Left cardiac atrium (tissue), 4 donors: ENCODE measurements at regions not wholly inside any gene's neighbourhood (a gene's known extent, or its start where the extent isn't known, plus 50 kb on each side); places are given as distances from the start of the nearest gene placed in this dataset.
"Not testable (repeated sequence)": the region's sequence is repeated elsewhere in the genome, so short reads cannot be mapped to it uniquely, and the experiment has no call there.

Experiments
- ATAC-seq, 2 donors: fragments of 200-7000 bp; cut with Tn5 transposase; one replicate each; pipeline ENCODE4 v1.9.1; 2020; ENCODE audit warnings: mild to moderate bottlenecking in 2 of 2, moderate library complexity in 2 of 2
- DNase-seq: peaks from one replicate; pipeline ENCODE4 v3.0.0-alpha.2; 2020
- intact Hi-C, 2 donors: fragments of 100-400 bp; cut with DNase I; formaldehyde crosslinking; loops; one replicate each; pipeline versions ENCODE4 v1.14.1 to v1.15.1; 2022 to 2023
- donor health status: DM: no; HTN: yes; CAD: no.
- donor health status: DM: no; HTN: yes; CAD: no; lungs with severe emphysema.
- donor health status: DM: yes; HTN: yes; CAD: no.
- donor health status: Dilated cardiomyopathy.

DNA sequence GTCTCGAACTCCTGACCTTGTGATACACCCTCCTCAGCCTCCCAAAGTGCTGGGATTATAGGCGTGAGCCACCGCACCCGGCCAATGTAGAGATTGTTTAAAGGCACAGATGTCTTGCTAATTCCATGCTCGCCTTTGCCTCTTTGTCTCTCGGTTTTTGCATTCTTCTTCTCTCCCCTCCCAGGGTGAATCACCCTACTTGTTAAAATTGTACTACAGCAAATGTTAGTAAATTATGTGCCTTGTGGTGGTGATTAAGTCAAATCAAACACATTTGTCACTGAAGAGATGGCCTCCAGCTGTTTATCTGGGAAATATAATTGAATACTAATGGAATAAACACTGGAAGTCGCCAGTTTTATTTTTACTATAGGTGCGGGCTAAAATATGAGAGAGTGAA, 384.4 kb upstream of the AUTS2 start:
- intact Hi-C loops = no loop called here
- ATAC-seq (no peak), DNase-seq (no peak)

DNA sequence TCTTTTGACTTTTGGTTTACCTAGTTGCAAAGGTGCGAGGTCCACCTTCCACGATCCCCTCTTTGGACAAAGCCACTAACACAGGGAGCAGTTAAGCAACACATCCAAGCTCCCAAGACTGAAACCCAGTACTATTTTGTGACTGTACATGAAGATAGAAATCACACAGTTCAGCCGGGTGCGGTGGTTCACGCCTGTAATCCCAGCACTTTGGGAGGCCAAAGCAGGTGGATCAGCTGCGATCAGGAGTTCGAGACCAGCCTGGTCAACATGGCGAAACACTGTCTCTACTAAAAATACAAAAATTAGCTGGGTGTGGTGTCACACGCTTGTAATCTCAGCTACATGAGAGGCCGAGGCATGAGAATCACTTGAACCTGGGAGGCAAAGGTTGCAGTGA, 382.8 kb upstream of the AUTS2 start:
- ATAC-seq, DNase-seq, intact Hi-C loops: not testable (repeated sequence)

- DNase-seq = no peak
- no peak for ATAC-seq
- intact Hi-C loops = no loop called here
Observed at GRCh38 chr7:69217516-69218350, 380.5 kb upstream of the AUTS2 start.

DNA sequence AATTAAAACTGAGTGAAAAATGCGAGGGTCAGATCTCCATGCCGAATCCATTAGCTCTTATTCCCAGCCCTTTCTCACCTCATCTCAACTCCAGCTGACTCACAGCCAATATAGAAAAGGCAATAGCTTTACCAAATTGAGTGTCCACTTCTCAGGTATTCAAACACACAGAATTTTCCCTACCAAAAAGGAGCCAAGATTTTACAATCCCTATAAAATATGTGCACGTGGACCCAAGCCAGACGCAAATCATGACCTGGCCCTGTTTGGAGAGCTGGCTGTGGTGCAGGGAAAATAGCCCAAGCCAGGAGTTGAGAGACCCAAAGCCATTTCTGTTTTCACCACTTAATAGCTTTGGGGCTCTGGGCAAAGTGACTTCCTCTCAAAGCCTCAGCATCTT, 379.7 kb upstream of the AUTS2 start:
- intact Hi-C loops = no loop called here
- DNase-seq (no peak), ATAC-seq (no peak)

GRCh38 chr7:69219381-69219780, 378.9 kb upstream of the AUTS2 start:
- no peak for DNase-seq
- no peak for ATAC-seq
- intact Hi-C loops = no loop called here

DNA sequence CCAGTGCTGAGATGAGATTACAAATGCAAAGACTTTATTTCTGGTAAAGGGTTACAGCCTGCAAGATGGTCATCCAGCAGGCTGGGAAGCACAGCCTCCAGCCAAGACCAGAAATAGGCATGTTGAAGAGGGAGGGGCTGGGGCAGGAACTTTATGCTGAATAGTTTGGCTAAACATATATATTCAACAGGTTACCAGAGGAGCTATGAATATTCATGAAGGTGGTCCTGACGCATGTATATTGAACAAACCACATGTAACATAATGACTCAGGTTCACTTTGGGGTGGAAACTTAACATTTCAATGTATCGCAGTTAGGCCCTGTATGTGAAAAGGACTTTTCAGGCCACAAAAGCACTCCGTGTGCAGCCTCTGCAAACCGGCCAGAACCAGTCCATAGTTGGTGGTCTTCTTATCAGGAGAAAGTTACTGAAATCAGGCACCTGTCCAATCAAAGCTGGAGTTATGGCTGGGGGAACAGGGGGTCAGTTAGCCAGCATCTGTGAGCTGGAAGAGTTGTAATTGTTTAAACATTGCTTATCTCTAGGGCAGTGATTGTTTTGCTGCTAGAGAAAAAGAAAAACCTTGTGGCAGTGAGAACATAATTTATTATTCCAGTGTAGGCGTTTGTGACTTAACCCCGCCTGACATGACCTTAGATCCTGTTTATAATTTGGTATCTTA, 372.9 kb upstream of the AUTS2 start:
- ATAC-seq (no peak), DNase-seq (no peak)
- intact Hi-C loops = no loop called here

- intact Hi-C loops = no loop called here
- ATAC-seq (no peak), DNase-seq (no peak)
Observed at GRCh38 chr7:69228212-69228811, 370.0 kb upstream of the AUTS2 start.

DNA sequence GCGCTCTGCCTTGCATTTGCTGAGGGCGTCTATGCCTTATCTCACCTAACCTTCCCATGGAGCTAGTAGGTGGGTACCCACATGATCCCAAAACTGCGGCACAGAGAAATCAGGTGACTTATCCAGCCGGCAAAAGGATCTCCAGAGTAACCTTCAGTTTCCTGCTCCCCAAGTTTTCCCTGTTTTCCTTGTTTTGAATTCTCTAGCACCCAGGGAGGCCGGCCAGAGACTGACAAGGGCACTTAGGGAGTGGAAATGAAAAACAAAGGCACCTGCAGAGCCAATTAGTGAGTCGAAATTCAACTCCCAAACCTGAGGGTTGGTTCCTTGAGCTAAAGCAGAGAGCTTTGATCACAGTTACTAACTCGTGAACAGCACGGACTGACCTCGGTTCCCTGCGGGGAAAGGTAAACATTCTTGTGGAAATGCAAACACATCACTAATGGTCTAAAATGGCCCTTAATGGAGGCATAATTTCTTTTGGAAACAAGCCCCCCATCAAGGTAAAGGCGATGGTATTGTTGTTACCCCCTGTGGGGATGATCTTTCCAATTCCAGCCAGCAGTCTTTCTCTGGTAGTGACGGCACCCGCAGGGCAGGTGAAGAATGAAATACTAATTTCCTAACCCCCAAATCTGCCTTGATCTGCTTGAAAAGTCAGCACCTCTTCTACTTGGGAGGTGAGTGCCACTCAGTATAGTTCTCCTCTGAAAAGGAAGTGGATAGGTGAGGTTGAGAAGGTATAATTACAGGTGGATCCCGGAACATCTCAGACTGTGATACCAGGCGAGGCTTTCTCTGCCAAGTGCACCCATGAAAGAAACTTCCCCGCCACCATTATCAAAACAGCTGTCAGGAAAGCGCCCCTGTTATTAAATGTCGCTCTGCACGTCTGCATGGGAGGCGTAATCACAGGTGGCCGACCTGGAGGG, 365.6 kb upstream of the AUTS2 start:
- intact Hi-C loops = no loop called here
- ATAC-seq (no peak), DNase-seq (no peak)

DNA sequence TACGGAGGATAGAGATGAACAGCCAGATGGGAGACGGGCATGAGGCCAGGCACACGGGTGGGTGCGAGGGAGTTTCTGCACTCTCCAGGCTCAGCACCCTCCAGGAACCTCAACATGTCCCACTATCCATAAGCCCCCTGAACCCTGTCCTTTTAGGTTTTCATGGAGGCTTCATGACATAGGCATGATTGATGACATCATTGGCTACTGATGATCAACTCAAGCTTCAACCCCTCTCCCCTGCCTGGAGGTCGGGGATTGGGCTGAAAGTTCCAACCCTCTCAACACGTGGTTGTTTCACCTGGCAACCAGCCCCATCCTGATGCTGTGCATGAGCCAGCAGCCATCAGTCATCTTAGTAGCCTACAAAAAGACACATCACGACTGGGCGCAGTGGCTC, 360.7 kb upstream of the AUTS2 start:
- ATAC-seq = no peak
- no peak for DNase-seq
- intact Hi-C loops = no loop called here

DNA sequence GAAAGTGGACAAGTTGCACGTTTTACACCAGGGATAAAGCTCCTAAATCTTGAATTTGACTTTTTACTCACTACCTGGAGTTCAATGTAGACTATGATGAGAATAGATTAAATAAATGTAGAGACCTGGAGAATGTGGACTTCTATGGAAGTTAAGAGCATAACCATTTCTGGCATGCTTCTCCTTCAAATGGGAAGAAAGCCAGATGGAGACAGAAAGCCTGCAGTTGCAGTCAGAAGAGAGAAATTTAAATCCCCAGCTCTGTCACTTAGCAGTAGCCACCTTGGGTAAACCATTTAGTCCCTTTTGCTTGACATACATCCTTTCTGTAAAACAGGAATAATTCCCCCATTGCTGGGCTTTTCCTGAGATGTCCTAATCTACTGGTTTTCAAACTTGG, 355.3 kb upstream of the AUTS2 start:
- DNase-seq (no peak), ATAC-seq (no peak)
- intact Hi-C loops = no loop called here

GRCh38 chr7:69244701-69245100, 353.6 kb upstream of the AUTS2 start:
- intact Hi-C loops = no loop called here
- ATAC-seq = no peak
- DNase-seq = no peak

- no peak for ATAC-seq
- intact Hi-C loops = no loop called here
Observed at GRCh38 chr7:69245646-69246045, 352.6 kb upstream of the AUTS2 start.

GRCh38 chr7:69246758-69247157, 351.5 kb upstream of the AUTS2 start:
- intact Hi-C loops = no loop called here
- ATAC-seq = peak in 1 of 2 donors; percentile 79
- DNase-seq = peak; percentile 34

More at GRCh38 chr7:69245646-69246045, 352.6 kb upstream of the AUTS2 start:
- no peak for DNase-seq

GRCh38 chr7:69248382-69248828, 349.9 kb upstream of the AUTS2 start:
- intact Hi-C loops, DNase-seq, ATAC-seq: not testable (repeated sequence)

DNA sequence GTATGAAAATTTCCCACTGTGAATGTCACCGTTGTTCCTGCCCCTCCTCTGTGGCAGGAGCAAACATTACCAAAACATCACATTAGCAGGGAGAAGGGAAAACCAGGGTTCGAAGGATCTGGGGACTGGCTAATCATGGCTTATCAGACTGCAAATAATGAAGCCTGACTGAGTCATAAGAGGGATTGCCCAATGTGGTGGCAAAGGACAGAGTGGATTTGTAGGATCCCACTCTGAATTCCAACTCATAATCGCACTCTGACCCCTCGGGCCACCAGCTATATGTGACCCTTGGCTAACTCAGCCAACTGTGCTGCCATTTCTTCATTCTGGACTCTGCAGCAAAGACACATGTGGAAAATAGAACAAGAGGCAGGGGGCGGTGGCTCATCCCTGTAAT, 347.3 kb upstream of the AUTS2 start:
- intact Hi-C loops = no loop called here

DNA sequence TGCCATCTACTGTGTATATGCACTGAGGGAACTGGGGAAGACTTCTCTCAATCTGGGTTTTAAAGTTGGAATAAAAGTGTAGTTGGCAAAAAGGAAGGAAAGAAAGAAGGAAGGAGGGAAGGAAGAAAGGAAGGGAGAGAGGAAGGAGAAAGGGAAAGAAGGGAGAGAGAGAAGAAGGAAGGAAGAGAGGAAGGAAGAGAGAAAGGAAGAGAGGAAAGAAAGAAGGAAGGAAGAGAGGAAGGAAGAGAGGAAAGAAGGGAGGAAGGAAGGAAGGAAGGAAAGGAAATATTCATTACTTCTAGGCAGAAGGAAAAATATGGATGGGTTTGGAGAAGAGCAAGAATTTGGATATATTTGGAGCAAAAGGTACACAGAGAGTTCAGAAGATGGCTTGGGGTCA, 343.6 kb upstream of the AUTS2 start:
- intact Hi-C loops = no loop called here

More for the DNA sequence above, 347.3 kb upstream of the AUTS2 start:
- DNase-seq = no peak
- no peak for ATAC-seq

DNA sequence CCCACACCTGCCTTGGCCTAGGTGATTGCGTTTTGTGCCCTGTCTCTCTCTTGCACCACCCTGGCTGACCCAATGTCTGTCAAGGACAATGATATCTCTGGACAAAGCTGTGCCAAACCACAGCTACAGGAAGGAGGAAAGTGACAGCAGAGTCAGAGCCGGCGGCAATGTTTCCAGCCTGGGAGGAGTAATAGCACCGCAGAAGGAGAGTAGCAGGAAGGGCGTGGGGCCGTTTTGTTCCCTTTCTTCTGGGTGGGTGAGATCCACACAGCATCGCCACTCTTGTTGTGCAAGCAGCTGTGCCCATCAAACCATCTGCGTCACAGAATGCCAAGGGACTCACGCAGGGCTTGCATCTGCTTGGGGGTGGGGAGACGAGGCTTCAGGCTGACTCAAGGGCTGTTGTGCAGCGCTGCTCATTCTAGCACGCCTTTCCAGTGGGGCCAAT, 341.6 kb upstream of the AUTS2 start:
- DNase-seq (peak; percentile 61), ATAC-seq (peak in 1 of 2 donors; percentile 84)
- intact Hi-C loops = no loop called here

More for the DNA sequence above, 343.6 kb upstream of the AUTS2 start:
- ATAC-seq (no peak), DNase-seq (no peak)

DNA sequence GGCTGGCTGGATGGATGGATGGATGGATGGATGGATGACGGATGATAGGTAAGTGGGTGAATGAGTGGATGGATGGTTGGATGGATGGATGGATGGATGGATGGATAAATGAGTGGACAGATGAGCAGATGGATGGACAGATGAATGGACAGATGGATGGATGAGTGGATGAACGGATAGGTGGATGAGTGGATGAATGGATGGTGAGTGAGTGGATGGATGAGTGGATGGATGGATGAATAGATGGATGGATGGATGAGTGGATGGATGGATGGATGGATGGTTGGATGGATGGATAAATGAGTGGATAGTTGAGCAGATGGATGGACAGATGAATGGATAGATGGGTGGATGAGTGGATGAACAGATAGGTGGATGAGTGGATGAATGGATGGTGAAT, 340.7 kb upstream of the AUTS2 start:
- no peak for DNase-seq
- no peak for ATAC-seq

GRCh38 chr7:69259445-69259844, 338.8 kb upstream of the AUTS2 start:
- intact Hi-C loops = no loop called here
- DNase-seq = no peak
- no peak for ATAC-seq

More for the DNA sequence above, 340.7 kb upstream of the AUTS2 start:
- intact Hi-C loops = no loop called here
